Hepatocyte (in vitro differentiated cells): ENCODE measurements at regions not wholly inside any gene's neighbourhood (a gene's known extent, or its start where the extent isn't known, plus 50 kb on each side); places are given as distances from the start of the nearest gene placed in this dataset.

Experiments used
- DNase-seq: peaks from one replicate; pipeline ENCODE4 v3.0.0-alpha.2; 2016; ENCODE audit warnings: low spot score
- H2AFZ ChIP-seq: fragments of 200-600 bp; sonication (generic); 2 replicates; pipeline ENCODE4 v1.6.0; 2016; ENCODE audit warnings: antibody characterized with exemption, mild to moderate bottlenecking
- H3K27ac ChIP-seq: fragments of 200-600 bp; sonication (generic); 2 replicates; pipeline ENCODE4 v1.5.1; 2016; ENCODE audit warnings: mild to moderate bottlenecking
- H3K27me3 ChIP-seq: fragments of 200-600 bp; sonication (generic); 2 replicates; pipeline ENCODE4 v1.6.1; 2016
- H3K36me3 ChIP-seq: fragments of 200-600 bp; sonication (generic); replicated peaks from 2 replicates; pipeline ENCODE4 v1.5.1; 2016; ENCODE audit warnings: low read depth; ENCODE audit not compliant: insufficient read depth
- H3K4me1 ChIP-seq: fragments of 200-600 bp; sonication (generic); 2 replicates; pipeline ENCODE4 v1.5.1; 2016; ENCODE audit warnings: mild to moderate bottlenecking, moderate library complexity; ENCODE audit not compliant: insufficient read depth
- H3K4me2 ChIP-seq: fragments of 200-600 bp; sonication (generic); 2 replicates; pipeline ENCODE4 v1.6.0; 2016
- H3K4me3 ChIP-seq: fragments of 200-600 bp; sonication (generic); 2 replicates; pipeline ENCODE4 v1.5.1; 2016; ENCODE audit warnings: mild to moderate bottlenecking
- H3K79me2 ChIP-seq: fragments of 200-600 bp; sonication (generic); 2 replicates; pipeline ENCODE4 v1.6.0; 2017; ENCODE audit warnings: mild to moderate bottlenecking
- H3K9me2 ChIP-seq: fragments of 200-600 bp; sonication (generic); replicated peaks from 2 replicates; pipeline ENCODE4 v1.6.0; 2017; ENCODE audit warnings: mild to moderate bottlenecking; ENCODE audit not compliant: insufficient read depth
- H3K9me3 ChIP-seq: fragments of 200-600 bp; sonication (generic); 2 replicates; pipeline ENCODE4 v1.5.1; 2016; ENCODE audit warnings: low read depth, mild to moderate bottlenecking
- H4K20me1 ChIP-seq: fragments of 200-600 bp; sonication (generic); 2 replicates; pipeline ENCODE4 v1.6.0; 2016; ENCODE audit warnings: mild to moderate bottlenecking; ENCODE audit not compliant: insufficient read depth, poor library complexity, severe bottlenecking
- EZH2 ChIP-seq: fragments of 200-600 bp; sonication (generic); IDR thresholded peaks from 2 replicates; pipeline ENCODE4 v1.6.1; 2016; ENCODE audit warnings: antibody characterized with exemption, mild to moderate bottlenecking, borderline replicate concordance
- EZH2phosphoT487 ChIP-seq: fragments of 200-600 bp; sonication (generic); IDR thresholded peaks from one replicate; pipeline ENCODE4 v1.6.1; 2018; ENCODE audit warnings: antibody characterized with exemption, mild to moderate bottlenecking, low read depth, moderate library complexity; ENCODE audit not compliant: unreplicated experiment, severe bottlenecking
- WGBS: methylation state at CpG from one replicate; pipeline ENCODE4 v1.1.6; 2016; ENCODE audit warnings: low lambda C conversion rate; ENCODE audit errors: missing lambda C conversion rate; 5-methylcytosine and 5-hydroxymethylcytosine counted together
- TF ChIP-seq, protein P1 (sequence below): fragments of 200-600 bp; sonication (generic); IDR thresholded peaks from 2 replicates; pipeline ENCODE4 v1.5.1; 2016; ENCODE audit warnings: antibody characterized with exemption, mild to moderate bottlenecking; ENCODE audit not compliant: poor library complexity

DNA sequence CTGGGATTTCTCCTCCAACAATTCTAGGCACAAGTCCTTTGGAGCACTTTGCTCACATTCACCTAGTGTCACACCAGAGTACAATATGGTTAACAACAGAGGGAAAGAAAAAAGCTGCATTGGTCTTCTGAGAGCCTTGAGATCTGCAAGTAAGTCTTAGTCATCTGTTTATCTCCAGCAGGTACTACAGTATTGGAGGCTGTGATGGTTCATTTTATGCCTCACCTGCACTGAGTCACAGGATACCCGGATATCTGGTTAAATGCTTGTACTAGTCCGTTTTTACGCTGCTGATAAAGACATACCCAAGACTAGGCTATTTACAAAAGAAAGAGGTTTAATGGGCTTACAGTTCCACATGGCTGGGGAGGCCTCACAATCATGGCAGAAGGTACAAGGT is 525.0 kb downstream of the NR2F1-AS1 start:
- no peak overlapping the region for H3K4me2 ChIP-seq
- H3K36me3 ChIP-seq: no peaks in the 10 kb centered on the region
- H3K9me2 ChIP-seq: no peaks in the 10 kb centered on the region
- H3K4me3 ChIP-seq: no peak overlapping the region
- TF ChIP-seq EZH2phosphoT487: no peak
- TF ChIP-seq, protein P1, sequence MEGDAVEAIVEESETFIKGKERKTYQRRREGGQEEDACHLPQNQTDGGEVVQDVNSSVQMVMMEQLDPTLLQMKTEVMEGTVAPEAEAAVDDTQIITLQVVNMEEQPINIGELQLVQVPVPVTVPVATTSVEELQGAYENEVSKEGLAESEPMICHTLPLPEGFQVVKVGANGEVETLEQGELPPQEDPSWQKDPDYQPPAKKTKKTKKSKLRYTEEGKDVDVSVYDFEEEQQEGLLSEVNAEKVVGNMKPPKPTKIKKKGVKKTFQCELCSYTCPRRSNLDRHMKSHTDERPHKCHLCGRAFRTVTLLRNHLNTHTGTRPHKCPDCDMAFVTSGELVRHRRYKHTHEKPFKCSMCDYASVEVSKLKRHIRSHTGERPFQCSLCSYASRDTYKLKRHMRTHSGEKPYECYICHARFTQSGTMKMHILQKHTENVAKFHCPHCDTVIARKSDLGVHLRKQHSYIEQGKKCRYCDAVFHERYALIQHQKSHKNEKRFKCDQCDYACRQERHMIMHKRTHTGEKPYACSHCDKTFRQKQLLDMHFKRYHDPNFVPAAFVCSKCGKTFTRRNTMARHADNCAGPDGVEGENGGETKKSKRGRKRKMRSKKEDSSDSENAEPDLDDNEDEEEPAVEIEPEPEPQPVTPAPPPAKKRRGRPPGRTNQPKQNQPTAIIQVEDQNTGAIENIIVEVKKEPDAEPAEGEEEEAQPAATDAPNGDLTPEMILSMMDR: no peak
- no peak for TF ChIP-seq EZH2
- DNase-seq: no peak
- H3K27ac ChIP-seq: no peak overlapping the region
- peaks cover 5% of the 10 kb centered on the region for H3K4me1 ChIP-seq
- no peaks in the 10 kb centered on the region for H4K20me1 ChIP-seq
- no peaks in the 10 kb centered on the region for H3K27me3 ChIP-seq
- 74% methylated on average over 3 of the region's 3 CpGs for WGBS
- no peak overlapping the region for H2AFZ ChIP-seq
- H3K79me2 ChIP-seq: no peaks in the 10 kb centered on the region
- H3K9me3 ChIP-seq: no peaks in the 10 kb centered on the region

DNA sequence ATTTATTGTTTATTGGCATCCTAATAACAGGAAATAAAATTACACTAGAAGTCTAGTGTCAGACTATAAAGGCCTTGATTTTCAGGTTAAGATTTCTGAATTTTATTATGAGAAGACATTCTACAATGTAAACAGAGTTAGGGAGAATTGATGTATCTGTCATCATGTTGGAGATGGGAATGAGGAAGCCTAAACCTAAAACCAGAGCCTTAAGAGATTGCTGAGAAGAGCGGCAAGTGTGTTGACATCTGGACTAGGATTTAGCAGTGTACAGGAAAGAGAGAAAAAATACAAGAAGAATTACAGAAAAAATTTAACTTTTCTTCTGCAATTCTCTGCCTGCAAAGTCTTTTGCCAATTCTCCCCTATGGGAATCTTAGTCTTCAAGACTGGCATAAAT is 525.5 kb downstream of the NR2F1-AS1 start:
- Histone ChIP-seq H3K79me2 (no peaks in the 10 kb centered on the region), H3K9me2 (no peaks in the 10 kb centered on the region), H3K4me2 (no peak overlapping the region), H3K36me3 (no peaks in the 10 kb centered on the region), H3K4me3 (no peak overlapping the region), H3K4me1 (peaks cover 5% of the 10 kb centered on the region), H3K27me3 (no peaks in the 10 kb centered on the region), H4K20me1 (no peaks in the 10 kb centered on the region), H3K9me3 (no peaks in the 10 kb centered on the region), H2AFZ (no peak overlapping the region), H3K27ac (no peak overlapping the region)
- TF ChIP-seq EZH2phosphoT487: no peak
- TF ChIP-seq, protein P1: no peak
- no peak for TF ChIP-seq EZH2
- 79% methylated on average over 1 of the region's 1 CpG for WGBS
- DNase-seq: no peak

DNA sequence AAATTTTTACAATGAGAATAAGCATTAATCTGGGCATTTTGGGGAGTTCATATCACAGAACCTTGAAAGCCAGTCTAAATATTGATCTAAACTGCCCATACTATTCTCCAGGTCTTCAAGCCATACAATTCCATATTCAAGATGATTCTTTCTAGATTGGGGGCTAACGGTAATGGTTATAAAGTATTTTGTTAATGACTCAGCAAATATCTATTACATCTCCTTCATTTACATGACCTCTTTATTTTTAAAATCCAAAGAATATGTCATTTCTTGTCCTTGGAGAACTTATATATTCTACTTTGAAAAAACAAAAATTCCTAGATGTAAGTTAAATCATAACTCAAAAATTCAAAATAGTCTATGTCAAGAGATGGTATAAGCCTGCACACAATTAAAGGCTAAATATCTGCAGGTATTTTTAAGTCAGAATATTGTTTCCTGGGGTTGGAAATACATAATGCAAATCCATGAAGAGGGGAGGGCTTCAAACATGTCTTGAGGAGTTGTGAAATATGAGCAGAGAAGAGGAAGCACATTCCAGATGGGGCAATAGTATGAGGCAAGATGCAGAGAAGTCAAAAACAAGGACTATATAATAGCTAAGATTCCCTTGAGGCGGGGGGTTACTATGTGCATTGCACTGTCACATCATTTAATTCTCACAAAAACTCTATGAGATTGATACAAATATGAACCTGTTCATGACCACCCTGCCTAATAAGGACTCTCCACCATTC is 526.4 kb downstream of the NR2F1-AS1 start:
- WGBS: 50% methylated on average over 2 of the region's 2 CpGs
- TF ChIP-seq EZH2: no peak
- TF ChIP-seq EZH2phosphoT487: no peak
- TF ChIP-seq, protein P1: no peak
- H3K4me1 ChIP-seq: peaks cover 5% of the 10 kb centered on the region

DNA sequence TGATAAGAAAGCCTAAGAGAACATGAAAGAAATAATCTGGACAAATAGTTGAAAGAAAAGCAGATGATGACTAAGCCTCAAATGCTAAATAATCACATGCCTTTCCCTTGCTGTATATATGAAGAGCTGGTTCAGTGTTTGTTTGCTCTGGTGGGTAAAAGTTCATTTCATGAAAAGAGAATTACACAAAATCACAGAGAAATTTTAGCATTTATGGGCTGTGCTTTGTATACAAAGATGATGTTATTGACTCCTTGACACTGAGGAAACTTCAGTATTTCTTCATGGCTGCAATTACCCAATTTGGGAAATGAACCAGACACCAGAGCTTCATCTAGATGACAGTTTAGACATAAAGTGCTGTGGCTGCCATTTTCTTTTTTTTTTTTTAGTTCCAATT is 527.2 kb downstream of the NR2F1-AS1 start:
- Histone ChIP-seq H2AFZ (no peak overlapping the region), H3K4me3 (no peak overlapping the region), H3K27ac (no peak overlapping the region), H3K36me3 (no peaks in the 10 kb centered on the region), H3K4me1 (peaks cover 4% of the 10 kb centered on the region), H3K4me2 (no peak overlapping the region), H3K9me3 (no peaks in the 10 kb centered on the region), H3K9me2 (no peaks in the 10 kb centered on the region), H4K20me1 (no peaks in the 10 kb centered on the region), H3K27me3 (no peaks in the 10 kb centered on the region), H3K79me2 (no peaks in the 10 kb centered on the region)
- DNase-seq: no peak
- TF ChIP-seq EZH2phosphoT487: no peak
- no peak for TF ChIP-seq EZH2
- TF ChIP-seq, protein P1: no peak

More for the DNA sequence above, 526.4 kb downstream of the NR2F1-AS1 start:
- H3K27ac ChIP-seq: peak overlapping the region; percentile 3
- H4K20me1 ChIP-seq: no peaks in the 10 kb centered on the region
- no peaks in the 10 kb centered on the region for H3K9me3 ChIP-seq
- no peaks in the 10 kb centered on the region for H3K36me3 ChIP-seq
- no peaks in the 10 kb centered on the region for H3K79me2 ChIP-seq
- no peak for DNase-seq
- no peak overlapping the region for H3K4me3 ChIP-seq
- H3K9me2 ChIP-seq: no peaks in the 10 kb centered on the region
- H2AFZ ChIP-seq: no peak overlapping the region
- no peak overlapping the region for H3K4me2 ChIP-seq
- no peaks in the 10 kb centered on the region for H3K27me3 ChIP-seq
